Left lung (tissue), 4 donors: ENCODE measurements at regions not wholly inside any gene's neighbourhood (a gene's known extent, or its start where the extent isn't known, plus 50 kb on each side); places are given as distances from the start of the nearest gene placed in this dataset.

ENCODE experiments used
- ATAC-seq: fragments of 200-7000 bp; cut with Tn5 transposase; one replicate; pipeline ENCODE4 v1.9.1; 2020; ENCODE audit warnings: moderate library complexity
- DNase-seq, 4 donors: peaks; one replicate each; pipeline ENCODE4 v3.0.0-alpha.2; 2013 to 2020
- H3K27ac ChIP-seq, 2 donors: fragments of 200-600 bp; sonication (generic) in 1 of 2; one replicate each; pipeline versions ENCODE4 v1.5.0 to v1.8.0; 2020 to 2021
- H3K27me3 ChIP-seq, 2 donors: fragments of 200-600 bp; sonication (generic) in 1 of 2; one replicate each; pipeline versions ENCODE4 v1.5.0 to v1.8.0; 2020 to 2021
- H3K36me3 ChIP-seq, 2 donors: fragments of 200-600 bp; sonication (generic) in 1 of 2; one replicate each; pipeline versions ENCODE4 v1.5.0 to v1.8.0; 2020 to 2021
- H3K4me1 ChIP-seq, 2 donors: fragments of 200-600 bp; one replicate each; pipeline ENCODE4 v1.8.0; 2021
- H3K4me3 ChIP-seq, 2 donors: fragments of 200-600 bp; sonication (generic) in 1 of 2; one replicate each; pipeline versions ENCODE4 v1.5.0 to v1.8.0; 2020 to 2021; ENCODE audit warnings: mild to moderate bottlenecking in 1 of 2
- H3K9me3 ChIP-seq, 2 donors: fragments of 200-600 bp; sonication (generic) in 1 of 2; one replicate each; pipeline versions ENCODE4 v1.5.0 to v1.8.0; 2020 to 2021
- CTCF ChIP-seq, 2 donors: fragments of 200-600 bp; sonication (generic) in 1 of 2; IDR thresholded peaks; one replicate each; pipeline versions ENCODE4 v1.5.0 to v1.8.0; 2021; ENCODE audit warnings: antibody characterized with exemption in 2 of 2
- intact Hi-C, 2 donors: fragments of 100-400 bp; cut with DNase I; formaldehyde crosslinking; loops; one replicate each; pipeline versions ENCODE4 v1.11.2 to v1.14.2; 2022
- donor health status: DM: no; HTN: yes; CAD: no.
- donor health status: DM: no; HTN: no; CAD: no.

- no peaks in the 10 kb centered on the region for H3K36me3 ChIP-seq
- no peak for TF ChIP-seq CTCF (IDR thresholded peaks at IDR 0.05)
- ATAC-seq (no peak), DNase-seq (no peak)
- H3K4me1 ChIP-seq = no peaks in the 10 kb centered on the region
- H3K9me3 ChIP-seq = no peaks in the 10 kb centered on the region
- no peak overlapping the region for H3K4me3 ChIP-seq
- H3K27me3 ChIP-seq = peaks cover 0 to 4% of the 10 kb centered on the region in 2 donors
- intact Hi-C loops = no loop called here
- no peak overlapping the region for H3K27ac ChIP-seq
Measured at GRCh38 chr17:13332207-13332606, 269.5 kb downstream of the HS3ST3A1 start.

- Histone ChIP-seq H3K4me3 (no peak overlapping the region), H3K9me3 (no peaks in the 10 kb centered on the region), H3K27ac (no peak overlapping the region), H3K27me3 (no peaks in the 10 kb centered on the region), H3K36me3 (no peaks in the 10 kb centered on the region), H3K4me1 (no peaks in the 10 kb centered on the region)
- no peak for TF ChIP-seq CTCF (IDR thresholded peaks at IDR 0.05)
- no peak for DNase-seq
- no peak for ATAC-seq
- intact Hi-C loops = no loop called here
Measured at GRCh38 chr17:13329421-13329820, 272.3 kb downstream of the HS3ST3A1 start.

GRCh38 chr17:13323990-13324389 is 277.7 kb downstream of the HS3ST3A1 start:
- no peaks in the 10 kb centered on the region for H3K27me3 ChIP-seq
- H3K27ac ChIP-seq = no peak overlapping the region
- no peaks in the 10 kb centered on the region for H3K4me1 ChIP-seq
- ATAC-seq (no peak), DNase-seq (no peak)
- H3K4me3 ChIP-seq = no peak overlapping the region
- no peak for TF ChIP-seq CTCF (IDR thresholded peaks at IDR 0.05)
- intact Hi-C loops = no loop called here
- H3K36me3 ChIP-seq = no peaks in the 10 kb centered on the region
- H3K9me3 ChIP-seq = no peaks in the 10 kb centered on the region

- Histone ChIP-seq H3K27me3 (no peaks in the 10 kb centered on the region), H3K4me1 (no peaks in the 10 kb centered on the region)
- ATAC-seq = no peak
Measured at GRCh38 chr17:13321951-13322701, 279.6 kb downstream of the HS3ST3A1 start.

More at GRCh38 chr17:13321951-13322701, 279.6 kb downstream of the HS3ST3A1 start:
- intact Hi-C loops = no loop called here
- DNase-seq = no peak
- TF ChIP-seq CTCF (IDR thresholded peaks at IDR 0.05) = no peak
- no peaks in the 10 kb centered on the region for H3K36me3 ChIP-seq
- no peak overlapping the region for H3K27ac ChIP-seq
- no peaks in the 10 kb centered on the region for H3K9me3 ChIP-seq
- no peak overlapping the region for H3K4me3 ChIP-seq
